ENCODE measurements at regions not wholly inside any gene's neighbourhood (a gene's known extent, or its start where the extent isn't known, plus 50 kb on each side); places are given as distances from the start of the nearest gene placed in this dataset.
"Not testable (repeated sequence)": the region's sequence is repeated elsewhere in the genome, so short reads cannot be mapped to it uniquely, and the experiment has no call there.

DNA sequence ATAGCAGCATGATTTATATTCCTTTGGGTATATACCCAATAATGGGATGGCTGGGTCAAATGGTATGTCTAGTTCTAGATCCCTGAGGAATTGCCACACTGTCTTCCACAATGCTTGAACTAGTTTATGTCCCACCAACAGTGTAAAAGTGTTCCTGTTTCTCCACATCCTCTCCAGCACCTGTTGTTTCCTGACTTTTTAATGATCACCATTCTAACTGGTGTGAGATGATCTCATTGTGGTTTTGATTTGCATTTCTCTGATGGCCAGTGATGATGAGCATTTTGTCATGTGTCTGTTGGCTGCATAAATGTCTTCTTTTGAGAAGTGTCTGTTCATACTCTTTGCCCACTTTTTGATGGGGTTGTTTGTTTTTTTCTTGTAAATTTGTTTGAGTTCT, 54.0 kb upstream of the GPR89A start:
- DNase-seq = not testable (repeated sequence)

GRCh38 chr1:145545055-145545454, 62.7 kb upstream of the GPR89A start:
- no peak for DNase-seq

DNA sequence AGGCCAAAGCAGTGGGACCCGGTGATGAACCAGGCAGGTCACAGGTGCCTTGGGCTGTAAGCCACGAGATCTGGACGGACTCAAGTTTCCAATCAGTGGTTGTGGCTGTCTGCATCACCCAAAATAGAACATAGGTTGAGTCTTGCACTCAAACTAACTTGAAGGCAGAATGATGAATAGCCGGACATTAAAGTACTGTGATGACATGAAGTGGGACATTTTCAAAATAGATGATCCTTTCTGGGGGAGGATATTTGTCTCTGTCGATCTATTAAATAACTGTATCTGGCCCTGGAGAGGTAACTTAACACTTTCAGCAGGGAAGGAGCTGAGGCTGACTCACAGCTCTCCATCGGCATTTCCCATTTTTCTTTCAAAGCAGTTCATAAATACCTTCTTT, 66.1 kb upstream of the GPR89A start:
- not testable (repeated sequence) for DNase-seq

DNA sequence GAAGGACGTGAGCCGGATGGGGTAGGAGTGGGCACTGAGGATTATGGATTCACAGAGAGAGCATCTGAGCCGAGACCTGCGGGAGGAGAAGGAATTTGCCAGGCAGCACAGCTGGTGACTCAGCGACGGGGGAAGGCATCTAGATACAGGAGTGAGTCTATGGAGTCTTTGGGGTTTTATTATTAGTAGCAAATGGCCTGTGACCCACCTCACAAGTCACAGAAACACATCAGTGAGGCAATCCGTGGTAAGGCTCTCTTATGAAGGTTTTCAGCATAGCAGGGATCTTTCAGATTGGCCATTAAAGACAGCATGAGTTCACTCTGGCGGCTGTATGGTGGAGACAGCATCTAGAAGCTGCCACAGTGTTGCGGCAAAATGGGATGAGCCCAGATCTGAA, 66.5 kb upstream of the GPR89A start:
- not testable (repeated sequence) for DNase-seq

GRCh38 chr1:145538118-145538882, 69.5 kb upstream of the GPR89A start:
- DNase-seq = not testable (repeated sequence)

- DNase-seq = not testable (repeated sequence)
Measured at GRCh38 chr1:145537003-145537402, 70.8 kb upstream of the GPR89A start.

DNA sequence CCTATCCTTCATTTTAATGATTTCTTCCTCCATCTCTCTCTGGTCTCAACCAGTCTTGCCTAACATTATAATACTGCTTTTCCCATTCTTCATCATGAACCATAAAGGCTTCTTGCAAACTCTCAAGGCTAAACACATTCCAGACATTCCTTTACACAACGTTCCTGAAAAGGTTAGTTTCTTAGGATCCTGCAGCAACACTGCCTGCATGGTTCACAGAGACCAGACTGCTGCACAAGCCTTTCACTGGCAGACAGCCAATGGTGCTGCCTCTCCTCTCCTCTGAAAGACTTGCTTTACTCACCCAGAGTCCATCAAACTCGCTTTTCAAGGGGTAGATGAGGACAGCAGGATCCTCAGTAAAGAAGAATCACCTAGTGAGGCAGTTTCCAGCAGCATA, 72.3 kb upstream of the GPR89A start:
- not testable (repeated sequence) for DNase-seq

- DNase-seq = not testable (repeated sequence)
Measured at GRCh38 chr1:145528068-145528564, 79.7 kb upstream of the GPR89A start.

DNA sequence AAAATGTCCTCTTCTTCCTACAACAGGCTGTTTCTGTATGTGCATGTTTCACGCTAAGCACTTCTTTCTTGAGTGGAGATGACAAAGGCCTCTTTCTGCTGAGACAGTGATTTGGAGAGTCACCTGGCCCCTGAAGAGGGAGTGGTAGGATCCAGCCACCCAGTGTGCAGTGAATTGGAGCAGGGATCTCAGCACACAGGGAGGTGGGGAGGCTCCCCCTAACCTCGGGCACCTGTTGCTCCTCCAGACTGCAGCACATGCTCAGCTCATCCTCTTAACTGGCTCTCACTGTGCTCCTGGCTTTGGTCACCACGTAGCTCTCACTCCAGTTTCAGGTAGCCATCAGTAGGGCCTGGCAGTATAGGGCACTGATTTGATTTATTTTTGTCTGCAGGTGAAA, 87.6 kb upstream of the GPR89A start:
- DNase-seq = not testable (repeated sequence)

DNA sequence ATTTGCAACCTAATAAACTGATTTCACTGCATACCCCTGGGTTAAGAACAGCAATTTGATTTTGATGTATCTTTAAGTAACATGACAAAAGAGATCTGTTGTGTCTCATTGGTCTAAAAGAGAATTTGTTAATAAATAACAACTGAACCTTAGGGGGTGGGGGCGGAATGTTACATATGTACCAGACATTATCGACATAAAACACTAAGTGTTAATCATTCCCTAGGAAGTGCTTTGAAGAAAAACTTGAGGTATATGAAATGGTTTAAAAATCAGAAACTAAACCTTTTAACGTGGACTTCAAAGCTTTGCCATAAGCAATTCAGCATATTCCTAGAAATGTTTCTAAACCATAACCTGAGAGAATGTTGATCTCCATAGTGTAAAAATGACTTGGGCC, 88.5 kb upstream of the GPR89A start:
- DNase-seq = not testable (repeated sequence)

GRCh38 chr1:145513017-145513416, 87.6 kb upstream of the NBPF20 start:
- DNase-seq = peak; percentile 56

GRCh38 chr1:145508053-145508452, 82.7 kb upstream of the NBPF20 start:
- not testable (repeated sequence) for DNase-seq

GRCh38 chr1:145505663-145506647, 80.6 kb upstream of the NBPF20 start:
- not testable (repeated sequence) for DNase-seq

DNA sequence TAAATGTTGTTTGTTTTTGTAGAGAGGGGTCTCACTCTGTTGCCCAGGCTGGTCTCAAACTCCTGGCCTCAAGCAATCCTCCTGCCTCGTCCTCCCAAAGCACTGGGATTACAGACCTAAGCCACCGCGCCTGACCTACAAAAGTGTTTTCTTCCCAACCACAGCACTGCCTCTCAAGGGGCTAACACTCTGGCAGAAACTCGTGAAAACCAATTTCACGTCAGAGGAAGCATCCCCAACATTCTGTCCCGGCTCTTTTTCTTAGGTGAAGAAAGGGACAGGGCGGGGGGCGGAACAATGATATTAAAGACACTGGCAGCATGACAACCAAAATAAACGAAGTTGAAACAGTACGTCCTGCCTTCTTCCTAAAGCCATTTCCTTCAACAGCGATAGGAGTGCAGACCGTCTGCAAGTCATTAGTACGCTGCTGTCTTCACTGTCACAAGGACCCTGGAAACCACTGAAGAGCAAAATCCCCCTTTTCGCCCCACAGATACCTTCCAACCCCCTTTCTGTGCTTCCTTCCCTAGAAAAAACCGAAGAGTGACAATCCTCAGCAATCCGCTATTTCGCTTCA, 79.5 kb upstream of the NBPF20 start:
- DNase-seq = not testable (repeated sequence)

DNA sequence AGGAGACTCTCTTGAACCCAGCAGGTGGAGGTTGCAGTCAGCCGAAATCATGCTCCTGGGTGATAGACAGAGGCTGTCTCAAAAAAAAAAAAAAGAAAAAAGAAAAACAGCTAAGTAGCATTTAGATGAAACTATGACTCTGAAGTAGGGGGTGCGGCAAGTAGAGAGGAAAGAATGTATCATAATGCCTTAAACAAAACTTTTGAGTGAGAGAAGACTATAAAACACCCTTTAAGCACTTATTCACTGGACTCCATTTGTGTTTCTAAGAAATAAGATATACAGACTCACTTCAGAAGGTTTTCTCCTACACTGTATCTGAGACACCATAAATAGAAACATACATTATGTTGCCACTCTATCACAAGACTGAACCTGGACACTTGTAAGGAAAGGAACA, 78.9 kb upstream of the NBPF20 start:
- DNase-seq = not testable (repeated sequence)

DNA sequence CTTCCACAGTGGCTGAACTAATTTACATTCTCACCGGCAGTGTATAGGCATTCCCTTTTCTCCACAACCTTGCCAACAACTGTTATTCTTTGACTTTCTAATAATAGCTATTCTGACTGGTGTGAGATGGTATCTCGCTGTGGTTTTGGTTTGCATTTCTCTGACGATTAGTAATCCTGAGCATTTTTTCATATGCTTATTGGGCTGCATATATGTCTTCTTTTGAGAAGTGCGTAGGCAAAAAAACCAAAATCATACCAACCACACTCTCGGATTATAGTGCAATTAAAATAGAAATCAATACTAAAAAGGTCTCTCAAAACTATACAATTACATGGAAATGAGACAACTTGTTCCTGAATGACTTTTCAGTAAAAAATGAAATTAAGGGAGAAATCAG, 74.8 kb upstream of the NBPF20 start:
- not testable (repeated sequence) for DNase-seq

DNA sequence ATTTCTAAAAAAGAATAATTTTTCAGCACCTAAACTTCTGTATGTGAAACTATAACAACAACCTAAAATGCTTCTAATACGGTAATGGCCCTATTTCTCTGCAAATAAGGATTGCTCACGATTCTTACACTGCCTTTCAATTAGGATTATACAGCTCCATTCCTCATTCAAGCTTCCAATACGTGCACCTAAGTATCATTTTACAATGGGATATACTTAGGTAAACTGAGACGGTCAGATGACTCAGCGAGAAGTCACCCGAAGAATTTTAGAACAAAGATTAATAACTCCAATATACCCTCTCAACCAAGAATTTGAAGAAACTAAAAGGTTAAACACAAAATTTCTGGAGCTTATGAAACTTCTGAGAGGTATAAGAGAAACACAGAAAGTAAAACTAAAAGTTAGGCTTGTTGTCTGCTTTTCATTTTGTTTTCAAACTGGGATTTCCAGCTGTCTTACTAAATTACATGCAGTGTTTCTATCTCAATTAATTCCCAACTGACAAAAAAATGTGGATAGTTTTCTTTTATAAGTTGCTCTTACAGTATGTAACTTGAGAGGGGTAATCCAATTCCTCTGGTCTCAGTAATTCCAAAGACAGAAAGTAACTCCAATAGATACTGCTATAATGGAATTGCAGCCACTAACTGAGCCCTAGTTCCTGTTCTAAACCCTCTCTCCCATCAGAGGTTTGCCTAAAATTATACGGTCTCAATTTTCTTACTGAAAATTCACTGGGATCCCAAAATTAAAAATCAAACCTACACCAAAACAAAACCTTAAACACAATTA, 69.9 kb upstream of the NBPF20 start:
- not testable (repeated sequence) for DNase-seq

GRCh38 chr1:145488193-145488933, 63.0 kb upstream of the NBPF20 start:
- DNase-seq = not testable (repeated sequence)

GRCh38 chr1:145487156-145487555, 61.8 kb upstream of the NBPF20 start:
- not testable (repeated sequence) for DNase-seq

DNA sequence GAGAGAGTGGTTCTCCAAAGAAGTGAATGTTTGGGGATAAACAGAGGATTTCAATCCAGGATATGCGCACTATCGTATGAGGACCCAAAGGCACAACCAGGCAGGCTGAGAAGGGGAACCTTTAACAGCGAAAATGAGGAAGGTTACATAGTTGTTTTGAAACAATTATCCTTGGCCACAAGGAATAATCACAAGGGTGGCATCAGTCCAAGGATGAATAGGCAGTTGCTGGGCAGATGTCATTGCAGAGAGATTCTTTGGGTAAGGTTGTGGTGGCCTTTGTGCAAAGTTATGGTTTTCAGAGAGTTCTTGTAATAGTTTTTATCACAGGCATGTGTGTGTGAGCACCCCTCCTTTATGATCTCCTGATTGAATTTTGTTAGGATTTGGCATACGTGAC, 58.9 kb upstream of the NBPF20 start:
- DNase-seq = not testable (repeated sequence)

- not testable (repeated sequence) for DNase-seq
Measured at GRCh38 chr1:145482214-145482860, 56.9 kb upstream of the NBPF20 start.
